ENCODE measurements at regions not wholly inside any gene's neighbourhood (a gene's known extent, or its start where the extent isn't known, plus 50 kb on each side); places are given as distances from the start of the nearest gene placed in this dataset.

GRCh38 chr9:135254176-135255032 is 166.9 kb downstream of the OLFM1 start:
- no peak for TF ChIP-seq LEF1 (IDR thresholded peaks at IDR 0.05; ENCODE audit: borderline replicate concordance)
- no peak for TF ChIP-seq NFRKB (IDR thresholded peaks at IDR 0.05)

All from HEK293T (cell line).